ENCODE measurements at regions not wholly inside any gene's neighbourhood (a gene's known extent, or its start where the extent isn't known, plus 50 kb on each side); places are given as distances from the start of the nearest gene placed in this dataset.

DNA sequence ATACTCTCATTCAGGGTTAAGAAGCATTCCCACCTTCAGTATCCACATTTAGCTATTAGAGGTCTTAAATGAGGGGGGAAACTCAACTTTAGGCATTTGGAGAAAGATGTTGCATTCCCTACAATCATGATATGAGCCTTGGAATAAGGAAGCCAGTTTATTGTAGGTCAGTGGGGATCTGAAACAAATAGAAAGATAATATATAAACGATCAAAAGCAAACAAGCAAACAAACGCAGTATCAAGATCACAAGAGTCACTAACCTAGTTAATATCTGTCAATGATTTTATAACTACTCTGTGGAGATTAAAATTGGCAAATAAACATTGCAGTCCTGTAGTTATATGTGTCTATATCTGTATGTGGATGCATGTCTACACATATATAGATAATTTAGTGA lies 152.4 kb upstream of the LRATD1 start:
- Histone ChIP-seq H3K9ac (replicated peaks in 1 of 4; ENCODE audit: extremely low read depth in 1 of 4, low read depth in 3 of 4, low read length in 3 of 4) (no peak overlapping the region), H3K23ac (ENCODE audit: insufficient read length) (no peak overlapping the region), H4K91ac (replicated peaks; ENCODE audit: insufficient read length, low read length) (no peak overlapping the region), H3K9me3 (ENCODE audit: insufficient read depth in 2 of 2, low read depth in 1 of 2, low read length in 1 of 2) (no peaks in the 10 kb centered on the region), H3K56ac (replicated peaks; ENCODE audit: insufficient read length, low read depth, low read length) (no peak overlapping the region), H3K27me3 (replicated peaks in 1 of 4; ENCODE audit: control insufficient read depth in 3 of 4, extremely low read depth in 1 of 4, insufficient read depth in 3 of 4, low read length in 3 of 4) (no peaks in the 10 kb centered on the region), H4K8ac (ENCODE audit: extremely low read depth, insufficient read depth, low read length) (no peak overlapping the region), H2BK5ac (ENCODE audit: low read depth, low read length) (no peak overlapping the region), H2BK15ac (ENCODE audit: low read length) (no peak overlapping the region), H3K79me2 (ENCODE audit: control insufficient read depth in 1 of 2, insufficient read depth in 2 of 2, low read length in 2 of 2) (no peaks in the 10 kb centered on the region), H3K4ac (replicated peaks; ENCODE audit: insufficient read length, low read depth, low read length) (no peak overlapping the region), H2AFZ (ENCODE audit: low read length) (no peak overlapping the region), H3K36me3 (ENCODE audit: control insufficient read depth in 2 of 4, insufficient read depth in 4 of 4, low read length in 3 of 4) (no peaks in the 10 kb centered on the region), H2BK120ac (replicated peaks; ENCODE audit: low read depth, low read length) (no peak overlapping the region), H2BK12ac (ENCODE audit: low read depth, low read length) (no peak overlapping the region), H4K20me1 (replicated peaks in 1 of 2; ENCODE audit: control insufficient read depth in 1 of 2, insufficient read depth in 2 of 2, low read length in 2 of 2) (no peaks in the 10 kb centered on the region), H3K79me1 (ENCODE audit: low read depth, low read length) (no peaks in the 10 kb centered on the region), H4K5ac (ENCODE audit: insufficient read length, low read depth, low read length) (no peak overlapping the region), H2BK20ac (ENCODE audit: low read length) (no peak overlapping the region), H3K4me3 (ENCODE audit: extremely low read depth in 1 of 4, insufficient read depth in 2 of 4, low read depth in 3 of 4, low read length in 4 of 4) (no peak overlapping the region), H3K27ac (ENCODE audit: low read depth, low read length) (no peak overlapping the region), H3K4me1 (replicated peaks in 1 of 4; ENCODE audit: control insufficient read depth in 3 of 4, insufficient read depth in 4 of 4, low read length in 3 of 4) (no peaks in the 10 kb centered on the region), H3K14ac (ENCODE audit: insufficient read length) (no peak overlapping the region), H2AK5ac (ENCODE audit: low read depth, low read length) (no peak overlapping the region), H3K23me2 (ENCODE audit: low read depth, low read length) (no peaks in the 10 kb centered on the region), H3K18ac (ENCODE audit: extremely low read depth, low read length) (no peak overlapping the region), H3K4me2 (ENCODE audit: insufficient read depth in 1 of 2, low read depth in 2 of 2, low read length in 2 of 2) (no peak overlapping the region)
- FAIRE-seq (no peak), DNase-seq (ENCODE audit: low read depth in 1 of 2, low spot score in 2 of 2) (no peak)
- ChIA-PET POLR2A (ENCODE audit: partially characterized antibody) (no interaction called here), CTCF (ENCODE audit: partially characterized antibody) (interaction anchor here (1.2 kb wide), 1 partner anchor 27 kb away, joined by 3 read pairs; no protein-coding TSS in a partner anchor)
- WGBS, 2 experiments (ENCODE audit: extremely low coverage in 1 of 2, insufficient coverage in 1 of 2, insufficient read length in 1 of 2, insufficient replicate concordance in 2 of 2, low coverage in 1 of 2, low lambda C conversion rate in 2 of 2, missing lambda C conversion rate in 1 of 2): 64% methylated on average over 2 of the region's 2 CpGs; no CpG with 5 or more reads in 1 of the 2 experiments
- TF ChIP-seq POLR2AphosphoS5 (IDR thresholded peaks at IDR 0.05; ENCODE audit: low read depth, low read length) (no peak), EP300 (IDR thresholded peaks at IDR 0.05; ENCODE audit: borderline replicate concordance in 1 of 2, low read depth in 2 of 2, low read length in 2 of 2) (no peak), SIN3A (conservative IDR thresholded peaks at IDR 0.05 in 1 of 2, IDR thresholded peaks at IDR 0.05 in 1 of 2; ENCODE audit: low read depth in 1 of 2, low read length in 2 of 2) (no peak), RAD21 (IDR thresholded peaks at IDR 0.05 in 1 of 2, conservative IDR thresholded peaks at IDR 0.05 in 1 of 2; ENCODE audit: low read depth in 2 of 2, low read length in 2 of 2) (no peak), RXRA (IDR thresholded peaks at IDR 0.05; ENCODE audit: insufficient read depth, low read depth, low read length) (no peak), MAFK (IDR thresholded peaks at IDR 0.05; ENCODE audit: low read depth, low read length) (no peak), POLR2A (IDR thresholded peaks at IDR 0.05; ENCODE audit: control extremely low read depth in 1 of 2, low read depth in 2 of 2, low read length in 2 of 2) (no peak), HDAC2 (IDR thresholded peaks at IDR 0.05; ENCODE audit: borderline replicate concordance in 1 of 2, low read depth in 2 of 2, low read length in 2 of 2) (no peak)

All from H1 (cell line).